ENCODE measurements at regions not wholly inside any gene's neighbourhood (a gene's known extent, or its start where the extent isn't known, plus 50 kb on each side); places are given as distances from the start of the nearest gene placed in this dataset.

DNA sequence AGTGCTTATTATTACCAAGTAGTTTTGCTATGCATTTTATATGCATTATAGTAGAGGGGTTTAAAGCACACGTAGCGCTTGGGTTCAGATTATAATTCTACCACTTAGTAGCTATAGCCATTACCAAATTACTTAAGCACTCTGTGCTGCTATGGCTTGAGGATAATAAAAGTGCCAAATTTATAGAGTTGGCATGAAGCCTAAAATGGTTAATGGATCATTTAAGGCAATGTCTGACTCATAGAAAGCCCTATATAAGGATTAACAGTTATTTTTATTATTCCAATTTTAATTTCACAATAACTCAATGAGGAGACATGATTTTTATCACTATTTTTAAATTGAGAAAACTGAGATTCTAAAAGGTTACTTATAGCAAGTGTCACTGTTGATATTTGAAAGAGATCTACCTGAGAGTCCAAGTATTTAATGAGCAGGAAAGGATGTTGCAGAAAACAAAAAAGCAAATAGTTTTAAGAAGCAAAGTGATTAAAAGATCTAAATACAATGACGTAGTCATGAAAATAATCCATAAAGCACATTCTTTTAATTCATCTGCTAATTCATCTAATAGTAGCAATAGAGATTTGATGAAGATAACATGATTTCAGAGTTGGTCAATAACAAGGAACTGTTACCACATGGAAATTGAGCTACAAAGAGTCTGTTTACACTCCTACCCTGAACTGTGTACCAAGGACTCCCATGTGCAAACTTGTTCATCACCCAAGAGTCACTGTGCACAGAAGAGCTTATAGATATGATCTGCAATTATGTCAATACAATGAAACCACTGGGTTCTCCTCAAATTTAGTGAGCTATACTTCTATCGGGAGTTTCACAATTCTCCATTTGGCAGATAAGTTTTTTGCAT is 78.8 kb upstream of the DTNA start:
- TF ChIP-seq MAX (IDR thresholded peaks at IDR 0.05; ENCODE audit: insufficient read depth, insufficient read length) (no peak), EZH2 (IDR thresholded peaks at IDR 0.05; ENCODE audit: borderline replicate concordance, low read depth, low read length, severe bottlenecking) (no peak), CTCF (IDR thresholded peaks at IDR 0.05; ENCODE audit: extremely low read depth in 1 of 2, insufficient read depth in 1 of 2, low read depth in 1 of 2, low read length in 2 of 2) (no peak), POLR2A (IDR thresholded peaks at IDR 0.05; ENCODE audit: low read depth, low read length) (no peak), POLR2AphosphoS5 (IDR thresholded peaks at IDR 0.05; ENCODE audit: insufficient read depth, low read depth, low read length) (no peak), JUN (IDR thresholded peaks at IDR 0.05; ENCODE audit: borderline replicate concordance, insufficient read depth, insufficient read length, low read depth) (no peak), MYC (IDR thresholded peaks at IDR 0.05; ENCODE audit: low read depth, low read length) (no peak), GATA2 (IDR thresholded peaks at IDR 0.05; ENCODE audit: insufficient read depth, insufficient read length, low read depth, low read length) (no peak), FOS (IDR thresholded peaks at IDR 0.05; ENCODE audit: borderline replicate concordance, insufficient read depth, low read length) (no peak)

Data from endothelial cell of umbilical vein (primary cell).